VCaP (cell line): ENCODE measurements at regions not wholly inside any gene's neighbourhood (a gene's known extent, or its start where the extent isn't known, plus 50 kb on each side); places are given as distances from the start of the nearest gene placed in this dataset.
"Not testable (repeated sequence)": the region's sequence is repeated elsewhere in the genome, so short reads cannot be mapped to it uniquely, and the experiment has no call there.

ENCODE experiments used
- H3K27ac ChIP-seq: fragments of 450-650 bp; 2 replicates; pipeline ENCODE4 v1.5.1; 2017
- CTCF ChIP-seq: fragments of 450-650 bp; conservative IDR thresholded peaks from 2 replicates; pipeline ENCODE4 v1.5.1; 2017; ENCODE audit warnings: mild to moderate bottlenecking, moderate library complexity

GRCh38 chr2:230593765-230594164 lies 118.9 kb upstream of the CAB39 start:
- H3K27ac ChIP-seq: no peak overlapping the region

GRCh38 chr2:230594286-230594840 lies 118.3 kb upstream of the CAB39 start:
- no peak overlapping the region for H3K27ac ChIP-seq

More at GRCh38 chr2:230593765-230594164, 118.9 kb upstream of the CAB39 start:
- no peak for TF ChIP-seq CTCF

GRCh38 chr2:230599853-230600252 lies 112.8 kb upstream of the CAB39 start:
- TF ChIP-seq CTCF: no peak
- H3K27ac ChIP-seq: no peak overlapping the region

More at GRCh38 chr2:230594286-230594840, 118.3 kb upstream of the CAB39 start:
- no peak for TF ChIP-seq CTCF

GRCh38 chr2:230600285-230600684 lies 112.4 kb upstream of the CAB39 start:
- H3K27ac ChIP-seq: no peak overlapping the region
- no peak for TF ChIP-seq CTCF

GRCh38 chr2:230600881-230601280 lies 111.8 kb upstream of the CAB39 start:
- no peak for TF ChIP-seq CTCF

GRCh38 chr2:230601510-230601909 lies 111.1 kb upstream of the CAB39 start:
- TF ChIP-seq CTCF: no peak
- H3K27ac ChIP-seq: no peak overlapping the region

More at GRCh38 chr2:230600881-230601280, 111.8 kb upstream of the CAB39 start:
- H3K27ac ChIP-seq: no peak overlapping the region

- H3K27ac ChIP-seq: no peak overlapping the region
- no peak for TF ChIP-seq CTCF
Measured at GRCh38 chr2:230602562-230603230, 109.9 kb upstream of the CAB39 start.

- not testable (repeated sequence) for H3K27ac ChIP-seq
Measured at GRCh38 chr2:230603317-230603716, 109.3 kb upstream of the CAB39 start.

GRCh38 chr2:230604158-230604557 lies 108.5 kb upstream of the CAB39 start:
- not testable (repeated sequence) for H3K27ac ChIP-seq
